T-cell (primary cell): ENCODE measurements at regions not wholly inside any gene's neighbourhood (a gene's known extent, or its start where the extent isn't known, plus 50 kb on each side); places are given as distances from the start of the nearest gene placed in this dataset.

ENCODE experiments used
- ATAC-seq, 4 experiments: fragments of 200-7000 bp in 3 of 4; fragments of 150-1000 bp in 1 of 4; cut with Tn5 transposase; replicated peaks in 1 of 4; 1 replicate in 3 of 4; 2 replicates in 1 of 4; pipeline ENCODE4 v1.10.0; 2021; ENCODE audit warnings: moderate library complexity in 3 of 4, mild to moderate bottlenecking in 2 of 4, moderate number of reproducible peaks in 1 of 4
- CTCF ChIA-PET, 2 donors: fragments of 300-600 bp; sonication (Branson Sonifier 250); formaldehyde crosslinking; loops; one replicate each; lab custom pipeline; 2022; ENCODE audit warnings: antibody characterized with exemption in 2 of 2; lab: Charles Lee
- POLR2A ChIA-PET, 2 donors: fragments of 300-600 bp; sonication (Branson Sonifier 250); formaldehyde crosslinking; loops; one replicate each; lab custom pipeline; 2022; ENCODE audit warnings: antibody characterized with exemption in 2 of 2; lab: Charles Lee
- DNase-seq, 35 experiments: peaks; one replicate each; pipeline versions ENCODE4 v3.0.0 to v3.0.0-alpha.2; 2013 to 2023
- H3K27ac ChIP-seq: one replicate; pipeline ENCODE4 v1.5.1; 2013; ENCODE audit warnings: low read length
- H3K27me3 ChIP-seq, 2 experiments: replicated peaks in 1 of 2; 1 replicate in 1 of 2; 2 replicates in 1 of 2; pipeline versions ENCODE4 v1.6.1 to v1.7.0; 2013; ENCODE audit warnings: low read length in 1 of 2, mixed read lengths in 1 of 2; ENCODE audit not compliant: control insufficient read depth in 2 of 2, insufficient read depth in 2 of 2; ENCODE audit errors: extremely low read depth in 1 of 2
- H3K36me3 ChIP-seq, 2 donors: 1 replicate in 1 of 2; 2 replicates in 1 of 2; pipeline versions ENCODE4 v1.6.1 to v1.7.0; 2013; ENCODE audit warnings: low read length in 1 of 2; ENCODE audit not compliant: control insufficient read depth in 2 of 2, insufficient read depth in 1 of 2; ENCODE audit errors: extremely low read depth in 1 of 2
- H3K4me1 ChIP-seq, 2 experiments: 1 replicate in 1 of 2; 2 replicates in 1 of 2; pipeline versions ENCODE4 v1.6.1 to v1.7.0; 2013; ENCODE audit warnings: low read length in 2 of 2, mixed read lengths in 1 of 2; ENCODE audit not compliant: insufficient read depth in 2 of 2, control insufficient read depth in 1 of 2; ENCODE audit errors: extremely low read depth in 1 of 2
- H3K4me3 ChIP-seq, 2 donors: 1 replicate in 1 of 2; 2 replicates in 1 of 2; pipeline versions ENCODE4 v1.5.1 to v1.7.0; 2013; ENCODE audit warnings: mild to moderate bottlenecking in 2 of 2, low read length in 1 of 2, moderate library complexity in 1 of 2; ENCODE audit not compliant: control insufficient read depth in 1 of 2; ENCODE audit errors: extremely low read depth in 1 of 2
- H3K9me3 ChIP-seq: 2 replicates; pipeline ENCODE4 v1.7.0; 2013
- H3K27ac Mint-ChIP-seq, 2 donors: one replicate each; pipeline ENCODE4 v1.8.0; 2020 to 2021; ENCODE audit warnings: mild to moderate bottlenecking in 2 of 2, mixed read lengths in 2 of 2
- H3K27me3 Mint-ChIP-seq, 2 donors: one replicate each; pipeline ENCODE4 v1.8.0; 2021 to 2022; ENCODE audit warnings: mixed read lengths in 2 of 2
- H3K36me3 Mint-ChIP-seq: one replicate; pipeline ENCODE4 v1.8.0; 2021; ENCODE audit warnings: mixed read lengths
- H3K4me1 Mint-ChIP-seq, 3 donors: one replicate each; pipeline ENCODE4 v1.8.0; 2020 to 2022; ENCODE audit warnings: mixed read lengths in 3 of 3, mild to moderate bottlenecking in 1 of 3
- H3K4me3 Mint-ChIP-seq, 3 donors: one replicate each; pipeline ENCODE4 v1.8.0; 2020 to 2022; ENCODE audit warnings: mild to moderate bottlenecking in 3 of 3, mixed read lengths in 3 of 3, moderate library complexity in 3 of 3
- H3K9me3 Mint-ChIP-seq, 3 donors: one replicate each; pipeline ENCODE4 v1.8.0; 2020 to 2022; ENCODE audit warnings: mixed read lengths in 3 of 3
- WGBS: methylation state at CpG from one replicate; pipeline ENCODE4 v1.1.5; 2013; ENCODE audit warnings: missing lambda C conversion rate; ENCODE audit not compliant: insufficient coverage; 5-methylcytosine and 5-hydroxymethylcytosine counted together

- peaks cover 24 to 41% of the 10 kb centered on the region in 2 donors for H3K27me3 Mint-ChIP-seq
- Histone ChIP-seq H3K27ac (no peak overlapping the region), H3K4me3 (no peak overlapping the region), H3K36me3 (no peaks in the 10 kb centered on the region), H3K4me1 (no peaks in the 10 kb centered on the region), H3K27me3 (no peaks in the 10 kb centered on the region), H3K9me3 (no peaks in the 10 kb centered on the region)
- H3K27ac Mint-ChIP-seq = no peak overlapping the region
- ATAC-seq (no peak), DNase-seq (no peak)
- no peaks in the 10 kb centered on the region for H3K9me3 Mint-ChIP-seq
- POLR2A ChIA-PET = no interaction called here
- CTCF ChIA-PET = interaction anchor here in 1 of 2 donors (0.8 kb wide), 1 partner anchor 17 kb away, joined by 4 read pairs; no protein-coding TSS in a partner anchor
- no peaks in the 10 kb centered on the region for H3K36me3 Mint-ChIP-seq
- H3K4me1 Mint-ChIP-seq = no peaks in the 10 kb centered on the region
- H3K4me3 Mint-ChIP-seq = no peak overlapping the region
- 88% methylated on average over 3 of the region's 6 CpGs for WGBS
These were observed 199.5 kb upstream of the CLINT1 start for GRCh38 chr5:158058208-158059120.

- no peak overlapping the region for H3K27ac Mint-ChIP-seq
These were observed 197.3 kb upstream of the CLINT1 start for GRCh38 chr5:158056130-158056825.

GRCh38 chr5:158055111-158055501 is 196.2 kb upstream of the CLINT1 start:
- no peak overlapping the region for H3K27ac ChIP-seq
- DNase-seq = no peak
- no peaks in the 10 kb centered on the region for H3K9me3 Mint-ChIP-seq
- H3K27me3 Mint-ChIP-seq = peaks cover 23 to 34% of the 10 kb centered on the region in 2 donors
- ChIA-PET POLR2A (no interaction called here), CTCF (no interaction called here)
- no CpG with 5 or more reads among the region's 4 CpGs for WGBS
- no peak overlapping the region for H3K4me3 ChIP-seq
- no peak for ATAC-seq
- H3K4me3 Mint-ChIP-seq = no peak overlapping the region
- H3K4me1 Mint-ChIP-seq = no peaks in the 10 kb centered on the region
- no peaks in the 10 kb centered on the region for H3K36me3 ChIP-seq
- H3K4me1 ChIP-seq = no peaks in the 10 kb centered on the region
- H3K27ac Mint-ChIP-seq = no peak overlapping the region
- no peaks in the 10 kb centered on the region for H3K9me3 ChIP-seq
- no peaks in the 10 kb centered on the region for H3K36me3 Mint-ChIP-seq
- no peaks in the 10 kb centered on the region for H3K27me3 ChIP-seq

More at GRCh38 chr5:158056130-158056825, 197.3 kb upstream of the CLINT1 start:
- Histone ChIP-seq H3K9me3 (no peaks in the 10 kb centered on the region), H3K36me3 (no peaks in the 10 kb centered on the region), H3K27ac (no peak overlapping the region), H3K4me3 (no peak overlapping the region), H3K4me1 (no peaks in the 10 kb centered on the region), H3K27me3 (no peaks in the 10 kb centered on the region)
- ChIA-PET CTCF (no interaction called here), POLR2A (no interaction called here)
- ATAC-seq (no peak), DNase-seq (no peak)
- WGBS = 100% methylated on average over 1 of the region's 5 CpGs
- Mint-ChIP-seq H3K4me1 (no peaks in the 10 kb centered on the region), H3K36me3 (no peaks in the 10 kb centered on the region), H3K9me3 (no peaks in the 10 kb centered on the region), H3K4me3 (no peak overlapping the region), H3K27me3 (peaks cover 26 to 42% of the 10 kb centered on the region in 2 donors)

GRCh38 chr5:158054223-158055110 is 195.5 kb upstream of the CLINT1 start:
- H3K27me3 ChIP-seq = no peaks in the 10 kb centered on the region
- no peaks in the 10 kb centered on the region for H3K9me3 ChIP-seq
- ChIA-PET CTCF (no interaction called here), POLR2A (no interaction called here)
- Mint-ChIP-seq H3K27me3 (peaks cover 23 to 34% of the 10 kb centered on the region in 2 donors), H3K9me3 (no peaks in the 10 kb centered on the region), H3K4me3 (no peak overlapping the region), H3K4me1 (no peaks in the 10 kb centered on the region), H3K36me3 (no peaks in the 10 kb centered on the region), H3K27ac (no peak overlapping the region)
- H3K36me3 ChIP-seq = no peaks in the 10 kb centered on the region
- H3K27ac ChIP-seq = no peak overlapping the region
- no peaks in the 10 kb centered on the region for H3K4me1 ChIP-seq
- H3K4me3 ChIP-seq = no peak overlapping the region
- WGBS = 67% methylated on average over 2 of the region's 9 CpGs
- no peak for DNase-seq
- ATAC-seq = no peak

GRCh38 chr5:158051036-158051435 is 192.1 kb upstream of the CLINT1 start:
- Mint-ChIP-seq H3K27ac (no peak overlapping the region), H3K4me1 (no peaks in the 10 kb centered on the region), H3K36me3 (no peaks in the 10 kb centered on the region), H3K4me3 (no peak overlapping the region), H3K27me3 (peaks cover 15 to 20% of the 10 kb centered on the region in 2 donors), H3K9me3 (no peaks in the 10 kb centered on the region)
- CTCF ChIA-PET = interaction anchor here in 1 of 2 donors (0.9 kb wide), 1 partner anchor 645 kb away, joined by 3 read pairs; no protein-coding TSS in a partner anchor
- DNase-seq = no peak
- no peak for ATAC-seq
- H3K4me3 ChIP-seq = no peak overlapping the region
- no CpG with 5 or more reads among the region's 4 CpGs for WGBS
- H3K36me3 ChIP-seq = no peaks in the 10 kb centered on the region
- no peaks in the 10 kb centered on the region for H3K9me3 ChIP-seq
- no peak overlapping the region for H3K27ac ChIP-seq
- POLR2A ChIA-PET = no interaction called here
- H3K4me1 ChIP-seq = no peaks in the 10 kb centered on the region
- H3K27me3 ChIP-seq = peaks cover 0 to 2% of the 10 kb centered on the region in 2 experiments

GRCh38 chr5:158050421-158050820 is 191.5 kb upstream of the CLINT1 start:
- Mint-ChIP-seq H3K4me1 (no peaks in the 10 kb centered on the region), H3K9me3 (no peaks in the 10 kb centered on the region), H3K27ac (no peak overlapping the region), H3K36me3 (no peaks in the 10 kb centered on the region), H3K27me3 (peaks cover 15 to 19% of the 10 kb centered on the region in 2 donors), H3K4me3 (no peak overlapping the region)
- ATAC-seq (no peak), DNase-seq (no peak)
- POLR2A ChIA-PET = no interaction called here
- peaks cover 0 to 2% of the 10 kb centered on the region in 2 experiments for H3K27me3 ChIP-seq
- H3K4me1 ChIP-seq = no peaks in the 10 kb centered on the region
- no peaks in the 10 kb centered on the region for H3K9me3 ChIP-seq
- no peaks in the 10 kb centered on the region for H3K36me3 ChIP-seq
- WGBS = no CpG with 5 or more reads among the region's 2 CpGs
- no peak overlapping the region for H3K4me3 ChIP-seq
- no peak overlapping the region for H3K27ac ChIP-seq
- CTCF ChIA-PET = interaction anchor here in 1 of 2 donors (0.5 to 0.9 kb wide), 2 partner anchors 645 to 948 kb away, joined by 3 read pairs; no protein-coding TSS in a partner anchor
